Urothelium cell line (cell line): ENCODE measurements at regions not wholly inside any gene's neighbourhood (a gene's known extent, or its start where the extent isn't known, plus 50 kb on each side); places are given as distances from the start of the nearest gene placed in this dataset.

Experiments
- DNase-seq: peaks from one replicate; pipeline ENCODE4 v3.0.0; 2011; ENCODE audit warnings: low spot score, mixed read lengths
- FAIRE-seq: peaks from 2 replicates; lab custom pipeline; 2011; peaks lifted over from hg19 to GRCh38; lab: Jason Lieb, UNC

DNA sequence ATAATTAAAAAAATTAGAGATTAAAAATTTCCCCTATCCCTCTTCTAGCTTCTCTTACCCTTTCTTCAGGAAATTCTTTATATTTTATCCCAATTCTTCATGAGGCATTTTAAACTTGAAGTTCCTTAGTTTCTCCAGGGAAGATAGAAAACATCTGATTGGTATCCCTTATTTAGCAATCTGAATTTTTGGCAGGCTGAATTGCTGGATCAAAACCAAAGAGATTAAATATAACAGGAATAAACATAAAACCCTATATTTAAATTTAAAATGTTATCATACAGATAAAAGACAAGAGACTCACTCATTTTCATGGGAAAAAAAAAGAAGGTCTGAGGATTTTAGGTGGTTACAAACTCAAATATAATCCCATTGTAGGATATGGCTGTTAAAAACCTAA is 204.2 kb downstream of the CHRM3 start:
- no peak for FAIRE-seq
- DNase-seq, result no peak

DNA sequence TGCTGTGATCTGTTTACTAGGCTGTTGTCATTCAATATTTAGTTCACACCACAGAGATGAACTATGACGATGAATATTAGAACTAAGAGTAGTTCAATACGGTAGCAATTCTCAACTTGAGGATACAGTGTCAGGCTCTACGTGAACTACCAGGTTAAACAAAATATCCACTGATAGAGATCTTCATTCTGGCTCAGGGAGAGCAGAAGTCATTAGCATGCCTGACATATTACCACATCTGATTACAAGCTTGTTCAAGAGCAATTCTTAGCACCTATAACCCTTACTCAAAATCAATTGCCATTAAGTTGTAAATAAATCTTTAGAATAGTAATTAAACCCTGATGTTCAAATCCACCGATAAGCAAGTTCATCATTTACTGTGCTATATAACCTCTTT is 207.2 kb downstream of the CHRM3 start:
- no peak for DNase-seq
- no peak for FAIRE-seq

- FAIRE-seq, result no peak
Observed at GRCh38 chr1:239600588-239600987, 214.2 kb downstream of the CHRM3 start.

DNA sequence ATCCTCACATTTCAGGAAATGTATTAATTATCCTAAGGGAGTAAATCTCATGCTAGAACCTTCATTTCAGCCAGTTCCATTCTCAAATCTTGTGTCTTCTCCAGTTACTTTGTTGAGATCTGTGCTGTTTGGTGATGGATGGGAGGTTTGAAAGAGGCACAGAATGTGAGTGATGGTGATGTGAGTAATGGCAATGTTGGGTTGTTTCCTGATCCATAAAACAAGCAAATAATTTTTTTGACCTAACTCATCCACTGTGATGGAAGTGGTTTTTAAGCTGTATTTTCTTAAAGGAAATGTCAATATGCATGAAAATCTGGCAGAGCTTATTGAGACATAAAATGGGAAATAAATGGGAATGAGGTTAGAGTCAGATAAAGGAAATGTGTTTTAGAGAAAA is 214.7 kb downstream of the CHRM3 start:
- DNase-seq (no peak), FAIRE-seq (no peak)

More at GRCh38 chr1:239600588-239600987, 214.2 kb downstream of the CHRM3 start:
- DNase-seq, result no peak

GRCh38 chr1:239603530-239603929 is 217.2 kb downstream of the CHRM3 start:
- FAIRE-seq (no peak), DNase-seq (no peak)

DNA sequence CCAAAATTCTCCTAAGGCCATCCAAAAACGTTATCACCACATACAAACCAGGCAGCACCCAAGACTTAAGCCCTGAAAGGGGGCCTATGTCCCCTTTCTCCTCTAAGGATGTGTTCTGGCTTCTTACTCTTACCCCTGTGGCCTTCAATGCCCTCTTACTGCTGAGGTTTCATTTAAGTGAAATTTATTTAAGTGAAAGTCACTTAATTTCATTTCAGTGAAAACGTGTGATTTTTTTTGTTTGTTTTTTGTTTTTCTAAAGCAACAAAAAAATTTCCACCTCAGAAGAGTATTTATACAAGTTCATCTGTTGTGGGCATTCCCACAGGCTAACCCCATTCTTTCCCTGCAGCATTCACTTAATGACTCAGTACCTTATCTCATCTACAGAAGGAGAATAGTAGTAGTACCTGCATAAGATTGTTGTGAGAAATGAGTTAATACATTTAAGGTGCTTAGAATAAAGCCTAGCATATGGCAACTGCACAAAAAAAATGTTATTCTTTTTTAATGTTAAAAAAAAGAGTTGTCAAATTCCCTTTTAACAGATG is 220.6 kb downstream of the CHRM3 start:
- FAIRE-seq (no peak), DNase-seq (no peak)

GRCh38 chr1:239608469-239608868 is 222.1 kb downstream of the CHRM3 start:
- DNase-seq (no peak), FAIRE-seq (no peak)

GRCh38 chr1:239612379-239612778 is 226.0 kb downstream of the CHRM3 start:
- DNase-seq (no peak), FAIRE-seq (no peak)

- DNase-seq, result no peak
- no peak for FAIRE-seq
Observed at GRCh38 chr1:239616673-239617072, 230.3 kb downstream of the CHRM3 start.

- FAIRE-seq (no peak), DNase-seq (no peak)
Observed at GRCh38 chr1:239617259-239617658, 230.9 kb downstream of the CHRM3 start.

- DNase-seq (no peak), FAIRE-seq (no peak)
Observed at GRCh38 chr1:239617731-239618130, 231.4 kb downstream of the CHRM3 start.

- no peak for DNase-seq
- FAIRE-seq, result no peak
Observed at GRCh38 chr1:239619190-239619589, 232.8 kb downstream of the CHRM3 start.

DNA sequence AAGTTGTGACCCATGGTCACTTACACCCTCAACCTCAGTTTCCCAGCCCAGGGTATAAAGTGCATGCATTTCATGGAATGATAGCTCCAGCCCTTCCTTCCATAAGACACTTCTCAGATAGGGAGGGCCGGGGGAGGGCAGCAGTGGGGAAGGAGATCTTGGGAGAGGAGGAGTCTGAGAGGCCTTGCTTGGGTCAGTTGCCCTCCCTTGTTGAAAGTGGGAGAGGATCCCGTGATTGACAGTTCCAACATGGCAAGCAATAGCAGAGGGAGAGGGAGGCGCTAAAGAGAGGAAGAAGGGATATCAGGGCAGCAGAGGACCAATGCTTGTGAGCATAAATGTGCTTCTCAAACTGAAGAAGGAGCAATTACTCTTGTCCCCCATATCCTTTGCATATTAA is 244.4 kb downstream of the CHRM3 start:
- DNase-seq (no peak), FAIRE-seq (no peak)

GRCh38 chr1:239633432-239633831 is 247.1 kb downstream of the CHRM3 start:
- FAIRE-seq, result no peak
- DNase-seq, result no peak

DNA sequence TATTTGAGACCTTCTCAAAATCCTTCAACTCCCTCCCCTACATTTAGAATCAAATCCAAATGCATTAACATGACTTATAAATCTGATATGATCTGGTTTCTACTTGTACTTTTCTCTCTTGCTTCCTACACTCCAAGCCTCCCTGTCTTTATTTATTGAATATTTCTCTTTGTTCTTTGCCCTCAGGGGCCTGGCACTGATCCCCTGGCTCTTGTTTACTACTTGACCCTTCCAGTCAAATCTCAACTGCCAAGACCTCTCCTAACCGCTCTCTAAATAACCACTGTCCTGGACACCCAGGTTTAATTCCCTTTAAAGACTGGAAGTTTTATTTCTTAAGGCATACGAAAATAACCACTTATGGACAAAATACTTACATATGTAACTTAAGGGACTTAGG is 248.9 kb downstream of the CHRM3 start:
- DNase-seq (no peak), FAIRE-seq (no peak)

DNA sequence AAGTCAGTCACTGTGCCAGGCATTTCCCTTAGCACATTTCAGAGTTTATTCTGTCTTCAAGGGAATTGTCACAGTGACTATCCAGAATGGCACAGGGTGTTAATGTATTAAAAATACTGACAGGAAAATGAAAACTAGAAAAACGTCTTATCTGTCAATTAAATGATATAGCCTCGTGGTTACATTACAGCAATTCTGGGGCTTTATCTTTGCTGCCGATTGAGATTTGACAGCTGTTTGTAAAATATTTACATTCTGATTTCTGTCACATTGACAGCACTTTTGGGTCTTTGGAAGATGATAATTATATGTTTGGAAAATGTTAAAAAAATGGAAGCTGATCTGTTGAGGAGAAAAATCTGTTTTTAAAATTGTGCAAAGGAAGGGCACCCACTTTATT is 250.0 kb downstream of the CHRM3 start:
- FAIRE-seq (no peak), DNase-seq (no peak)

DNA sequence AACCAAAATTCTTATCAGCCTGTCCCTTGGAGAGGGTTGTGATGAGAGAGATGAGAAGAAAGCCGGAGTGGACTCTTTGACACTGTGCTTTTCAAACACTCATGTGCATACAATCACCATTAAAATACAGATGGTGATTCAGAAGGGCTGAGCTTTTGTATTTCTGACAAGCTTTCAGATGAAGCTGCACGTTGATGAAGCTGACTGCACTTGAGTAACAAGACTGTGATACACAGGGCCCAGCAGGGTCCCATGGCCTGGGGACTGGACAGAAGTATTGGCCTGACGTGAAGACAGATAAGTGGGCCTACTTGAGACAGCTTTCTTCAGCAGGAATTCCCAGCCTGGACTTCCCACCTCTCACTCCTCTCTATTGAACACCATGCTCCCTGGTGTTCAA is 258.2 kb downstream of the CHRM3 start:
- FAIRE-seq (no peak), DNase-seq (no peak)

- no peak for DNase-seq
- no peak for FAIRE-seq
Observed at GRCh38 chr1:239647045-239647444, 260.7 kb downstream of the CHRM3 start.

DNA sequence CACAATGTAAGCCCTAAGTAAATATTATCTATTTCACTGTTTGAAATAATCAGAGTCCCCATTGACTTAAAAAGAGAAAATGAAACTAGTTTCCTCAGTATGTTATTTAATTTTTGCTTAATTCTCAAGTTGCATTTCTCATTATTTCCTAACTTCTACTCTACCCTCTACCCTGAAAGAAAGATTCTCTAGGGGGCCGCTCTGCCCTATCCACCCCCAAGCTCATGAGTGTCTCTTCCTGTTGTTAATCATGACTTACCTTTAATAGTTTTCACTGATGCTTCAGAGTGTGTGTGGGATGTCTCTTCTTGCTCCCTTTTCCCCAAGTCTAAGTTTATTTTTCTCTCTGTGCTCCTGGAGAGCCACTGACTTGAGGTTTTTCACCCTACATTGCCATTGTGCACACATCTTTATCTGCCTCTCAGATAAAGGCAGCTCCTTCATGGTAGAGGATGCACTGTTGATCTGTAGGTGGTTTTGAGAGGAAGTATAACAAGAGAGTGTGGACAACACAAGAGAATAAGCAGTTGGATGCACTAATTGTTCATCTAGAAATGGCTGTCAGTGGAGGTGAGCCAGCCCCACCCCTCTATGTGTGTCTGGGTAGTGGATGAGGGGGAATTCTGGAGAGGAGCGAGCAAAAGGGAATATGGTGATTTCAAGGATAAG is 261.7 kb downstream of the CHRM3 start:
- DNase-seq (no peak), FAIRE-seq (no peak)

- no peak for DNase-seq
- no peak for FAIRE-seq
Observed at GRCh38 chr1:239655023-239655422, 268.7 kb downstream of the CHRM3 start.

GRCh38 chr1:239657291-239657690 is 270.9 kb downstream of the CHRM3 start:
- no peak for DNase-seq
- no peak for FAIRE-seq

GRCh38 chr1:239662950-239663349 is 276.6 kb downstream of the CHRM3 start:
- DNase-seq, result no peak
- FAIRE-seq, result no peak

DNA sequence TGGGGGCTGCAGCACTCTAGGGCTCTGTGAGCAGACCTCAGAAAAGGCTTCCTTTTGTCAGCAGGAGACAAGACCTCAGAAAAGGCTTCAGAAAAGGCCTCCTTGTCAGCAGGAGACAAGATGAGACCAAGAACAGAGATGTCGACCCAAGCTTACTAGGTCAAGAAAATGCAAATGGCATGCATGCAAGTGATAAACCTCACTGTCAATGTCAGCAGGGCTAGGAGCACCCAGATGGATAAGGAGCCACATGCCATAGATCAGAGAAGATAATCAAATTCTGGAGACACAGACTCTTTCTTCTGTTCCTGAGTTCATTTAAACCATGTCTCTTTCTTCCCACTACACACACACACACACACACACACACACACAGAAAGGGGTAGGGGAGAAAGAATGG is 285.9 kb downstream of the CHRM3 start:
- FAIRE-seq (no peak), DNase-seq (no peak)
